ENCODE measurements at regions not wholly inside any gene's neighbourhood (a gene's known extent, or its start where the extent isn't known, plus 50 kb on each side); places are given as distances from the start of the nearest gene placed in this dataset.

GRCh38 chr2:149924549-149925213, 337.1 kb upstream of the MMADHC start:
- Histone ChIP-seq H2BK5ac (ENCODE audit: insufficient read length, low read length) (no peak overlapping the region), H3K23ac (ENCODE audit: insufficient read length, low read depth, low read length) (no peak overlapping the region), H3K4me1 (ENCODE audit: insufficient read depth, low read length) (no peaks in the 10 kb centered on the region), H2AFZ (ENCODE audit: low read length) (no peak overlapping the region), H3K27me3 (ENCODE audit: insufficient read depth, low read length) (no peaks in the 10 kb centered on the region), H4K20me1 (ENCODE audit: control insufficient read depth, insufficient read depth, insufficient read length) (no peaks in the 10 kb centered on the region), H3K27ac (ENCODE audit: insufficient read length, low read depth, low read length) (no peak overlapping the region), H3K79me1 (ENCODE audit: insufficient read depth, low read depth, low read length, poor library complexity, severe bottlenecking) (no peaks in the 10 kb centered on the region), H2AK5ac (ENCODE audit: insufficient read length, low read length) (no peak overlapping the region), H3K18ac (ENCODE audit: insufficient read length, low read depth, low read length) (no peak overlapping the region), H2BK20ac (ENCODE audit: low read depth, low read length, poor library complexity, severe bottlenecking) (no peak overlapping the region), H3K23me2 (ENCODE audit: insufficient read length, low read depth, low read length, poor library complexity, severe bottlenecking) (no peaks in the 10 kb centered on the region), H4K91ac (ENCODE audit: insufficient read length, low read depth, low read length) (no peak overlapping the region), H3K56ac (ENCODE audit: insufficient read length, low read depth, low read length) (no peak overlapping the region), H2BK12ac (ENCODE audit: insufficient read length, low read depth, low read length) (no peak overlapping the region), H4K8ac (replicated peaks; ENCODE audit: insufficient read length, low read depth, low read length) (no peak overlapping the region), H3K4me2 (ENCODE audit: insufficient read depth, insufficient read length, low read length) (no peak overlapping the region), H3K9me3 (ENCODE audit: control insufficient read depth, low read depth, low read length) (no peaks in the 10 kb centered on the region), H2BK120ac (ENCODE audit: low read depth, low read length, poor library complexity, severe bottlenecking) (no peak overlapping the region), H3K79me2 (ENCODE audit: insufficient read depth, low read length) (no peaks in the 10 kb centered on the region), H3K4ac (ENCODE audit: low read depth, low read length) (no peak overlapping the region), H3T11ph (ENCODE audit: low read length) (no peak overlapping the region), H4K5ac (ENCODE audit: insufficient read length, low read depth, low read length) (no peak overlapping the region), H3K14ac (ENCODE audit: insufficient read depth, low read length) (no peak overlapping the region), H2BK15ac (ENCODE audit: low read depth, low read length) (no peak overlapping the region), H3K9ac (ENCODE audit: extremely low read depth, insufficient read length, low read length) (no peak overlapping the region)
- H3K27me3 Mint-ChIP-seq (ENCODE audit: low read depth), result no peaks in the 10 kb centered on the region
- H3K4me1 Mint-ChIP-seq, result peaks cover 2 to 7% of the 10 kb centered on the region in 2 experiments; a peak in 2 of 4 replicates
- peaks cover 0 to 9% (median 0%) of the 10 kb centered on the region in 3 experiments; a peak in 3 of 7 replicates for H3K36me3 Mint-ChIP-seq (ENCODE audit: insufficient read depth in 1 of 3, low read depth in 3 of 3)
- no CpG with 5 or more reads among the region's 3 CpGs for WGBS (ENCODE audit: extremely low coverage, insufficient read length, low lambda C conversion rate)
- H3K4me3 Mint-ChIP-seq, result no peak overlapping the region
- 0 out of 7 replicates have a peak overlapping the region, but pooled peaks of 1 of the 3 experiments have one; percentile 29 for H3K27ac Mint-ChIP-seq
- peaks cover 4 to 8% of the 10 kb centered on the region in 2 experiments; a peak in 2 of 5 replicates for H3K9me3 Mint-ChIP-seq
- TF ChIP-seq CTCF (conservative IDR thresholded peaks at IDR 0.05), result no peak
- DNase-seq, result no peak
